ENCODE measurements at regions not wholly inside any gene's neighbourhood (a gene's known extent, or its start where the extent isn't known, plus 50 kb on each side); places are given as distances from the start of the nearest gene placed in this dataset.

DNA sequence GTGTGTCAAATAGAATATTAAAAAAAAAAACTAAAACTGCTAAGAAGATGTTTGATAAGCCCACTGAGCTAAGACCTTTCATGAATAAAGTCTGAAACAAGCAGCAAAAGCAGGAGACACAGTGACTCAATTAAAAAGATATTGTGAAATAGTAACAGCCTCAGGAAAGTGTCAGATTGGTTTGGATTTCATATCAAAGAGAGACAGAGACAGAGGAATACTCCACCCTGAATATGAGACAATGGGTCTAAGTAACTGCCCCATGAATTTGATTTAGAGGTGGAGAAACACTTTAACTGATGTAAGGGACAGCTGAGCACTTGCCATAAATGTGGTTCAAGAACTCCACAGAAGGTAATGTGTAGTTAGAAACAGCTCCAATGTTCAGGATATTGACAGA is 277.9 kb upstream of the FOXG1 start:
- TF ChIP-seq EP300 (IDR thresholded peaks at IDR 0.05) (no peak), POLR2A (IDR thresholded peaks at IDR 0.05) (no peak), POLR2AphosphoS5 (IDR thresholded peaks at IDR 0.05) (no peak)
- TF ChIP-seq, protein P1, sequence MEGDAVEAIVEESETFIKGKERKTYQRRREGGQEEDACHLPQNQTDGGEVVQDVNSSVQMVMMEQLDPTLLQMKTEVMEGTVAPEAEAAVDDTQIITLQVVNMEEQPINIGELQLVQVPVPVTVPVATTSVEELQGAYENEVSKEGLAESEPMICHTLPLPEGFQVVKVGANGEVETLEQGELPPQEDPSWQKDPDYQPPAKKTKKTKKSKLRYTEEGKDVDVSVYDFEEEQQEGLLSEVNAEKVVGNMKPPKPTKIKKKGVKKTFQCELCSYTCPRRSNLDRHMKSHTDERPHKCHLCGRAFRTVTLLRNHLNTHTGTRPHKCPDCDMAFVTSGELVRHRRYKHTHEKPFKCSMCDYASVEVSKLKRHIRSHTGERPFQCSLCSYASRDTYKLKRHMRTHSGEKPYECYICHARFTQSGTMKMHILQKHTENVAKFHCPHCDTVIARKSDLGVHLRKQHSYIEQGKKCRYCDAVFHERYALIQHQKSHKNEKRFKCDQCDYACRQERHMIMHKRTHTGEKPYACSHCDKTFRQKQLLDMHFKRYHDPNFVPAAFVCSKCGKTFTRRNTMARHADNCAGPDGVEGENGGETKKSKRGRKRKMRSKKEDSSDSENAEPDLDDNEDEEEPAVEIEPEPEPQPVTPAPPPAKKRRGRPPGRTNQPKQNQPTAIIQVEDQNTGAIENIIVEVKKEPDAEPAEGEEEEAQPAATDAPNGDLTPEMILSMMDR (IDR thresholded peaks at IDR 0.05): no peak
- no peak overlapping the region for H3K4me3 ChIP-seq
- H3K27me3 ChIP-seq: no peaks in the 10 kb centered on the region
- no peak overlapping the region for H3K27ac ChIP-seq
- H3K36me3 ChIP-seq: no peaks in the 10 kb centered on the region
- no peaks in the 10 kb centered on the region for H3K9me3 ChIP-seq
- no peaks in the 10 kb centered on the region for H3K4me1 ChIP-seq
- no peak for ATAC-seq

DNA sequence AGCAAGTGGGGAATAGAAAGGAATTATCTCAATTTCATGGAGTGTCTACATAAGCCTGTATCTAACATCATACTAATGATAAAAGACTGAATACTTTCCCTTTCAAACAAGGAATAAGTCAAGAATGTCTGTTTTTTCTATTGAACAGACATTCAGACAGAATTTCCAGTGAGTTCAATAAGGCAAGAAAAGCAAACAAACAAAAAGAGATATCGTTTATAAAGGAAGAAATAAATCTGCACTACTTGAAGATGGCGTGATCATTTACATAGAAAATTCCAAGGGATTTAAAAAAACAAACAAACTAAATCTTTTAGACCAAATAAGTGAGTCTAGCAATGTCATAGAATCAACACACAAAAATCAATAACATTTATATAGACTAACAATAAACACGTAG is 273.1 kb upstream of the FOXG1 start:
- no peaks in the 10 kb centered on the region for H3K36me3 ChIP-seq
- WGBS, 2 donors (ENCODE audit: low coverage in 1 of 2): 31 to 57% methylated on average over 3 of the region's 3 CpGs
- H3K27me3 ChIP-seq: no peaks in the 10 kb centered on the region
- TF ChIP-seq POLR2AphosphoS5 (IDR thresholded peaks at IDR 0.05) (no peak), POLR2A (IDR thresholded peaks at IDR 0.05) (no peak), EP300 (IDR thresholded peaks at IDR 0.05) (no peak)
- TF ChIP-seq, protein P1 (IDR thresholded peaks at IDR 0.05): no peak
- no peak overlapping the region for H3K27ac ChIP-seq
- H3K4me1 ChIP-seq: no peaks in the 10 kb centered on the region
- ATAC-seq: no peak
- H3K9me3 ChIP-seq: no peaks in the 10 kb centered on the region
- H3K4me3 ChIP-seq: no peak overlapping the region

- Histone ChIP-seq H3K27ac (no peak overlapping the region), H3K9me3 (no peaks in the 10 kb centered on the region), H3K36me3 (no peaks in the 10 kb centered on the region), H3K4me1 (no peaks in the 10 kb centered on the region), H3K27me3 (no peaks in the 10 kb centered on the region), H3K4me3 (no peak overlapping the region)
- WGBS, 2 donors (ENCODE audit: low coverage in 1 of 2): 54 to 60% methylated on average over 1 to 2 of the region's 2 CpGs
- no peak for TF ChIP-seq POLR2AphosphoS5 (IDR thresholded peaks at IDR 0.05)
- no peak for TF ChIP-seq EP300 (IDR thresholded peaks at IDR 0.05)
- ATAC-seq: no peak
Measured at GRCh38 chr14:28494196-28494595, 272.4 kb upstream of the FOXG1 start.

DNA sequence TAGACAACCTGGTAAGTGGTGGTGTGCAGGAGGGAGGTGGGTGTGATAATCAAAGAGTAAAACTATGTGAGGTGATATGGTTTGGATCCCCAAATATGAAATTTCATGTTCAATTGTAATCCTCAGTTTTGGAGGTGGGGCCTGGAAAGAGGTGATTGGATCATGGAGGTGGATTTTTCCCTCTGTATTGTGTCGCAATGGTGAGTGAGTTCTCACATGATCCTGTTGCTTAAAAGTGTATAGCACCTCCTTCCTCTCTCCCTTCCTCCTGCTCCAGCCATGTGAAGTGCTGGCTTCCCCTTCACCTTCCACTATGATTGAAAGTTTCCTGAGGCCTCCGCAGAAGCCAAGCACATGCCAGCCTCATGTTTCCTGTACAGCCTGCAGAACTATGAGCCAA is 270.2 kb upstream of the FOXG1 start:
- Histone ChIP-seq H3K4me3 (no peak overlapping the region), H3K9me3 (no peaks in the 10 kb centered on the region), H3K27ac (no peak overlapping the region), H3K36me3 (no peaks in the 10 kb centered on the region), H3K27me3 (no peaks in the 10 kb centered on the region), H3K4me1 (no peaks in the 10 kb centered on the region)
- ATAC-seq: no peak
- TF ChIP-seq POLR2A (IDR thresholded peaks at IDR 0.05): no peak
- no peak for TF ChIP-seq POLR2AphosphoS5 (IDR thresholded peaks at IDR 0.05)
- TF ChIP-seq EP300 (IDR thresholded peaks at IDR 0.05): no peak
- TF ChIP-seq, protein P1 (IDR thresholded peaks at IDR 0.05): no peak
- WGBS, 2 donors (ENCODE audit: low coverage in 1 of 2): 66 to 70% methylated on average over 2 of the region's 2 CpGs

GRCh38 chr14:28502517-28502916 is 264.1 kb upstream of the FOXG1 start:
- Histone ChIP-seq H3K27ac (no peak overlapping the region), H3K4me3 (no peak overlapping the region), H3K9me3 (peaks cover 0 to 5% (median 0%) of the 10 kb centered on the region in 3 donors), H3K36me3 (no peaks in the 10 kb centered on the region), H3K4me1 (no peaks in the 10 kb centered on the region), H3K27me3 (no peaks in the 10 kb centered on the region)
- 69 to 88% methylated on average over 3 of the region's 3 CpGs for WGBS, 2 donors (ENCODE audit: low coverage in 1 of 2)
- no peak for ATAC-seq
- TF ChIP-seq POLR2AphosphoS5 (IDR thresholded peaks at IDR 0.05) (no peak), EP300 (IDR thresholded peaks at IDR 0.05) (no peak), POLR2A (IDR thresholded peaks at IDR 0.05) (no peak)
- TF ChIP-seq, protein P1 (IDR thresholded peaks at IDR 0.05): no peak

All from gastroesophageal sphincter (tissue), 4 donors.